GM23338 (cell line): ENCODE measurements at regions not wholly inside any gene's neighbourhood (a gene's known extent, or its start where the extent isn't known, plus 50 kb on each side); places are given as distances from the start of the nearest gene placed in this dataset.

Experiments used
- ATAC-seq: fragments of 200-7000 bp; cut with Tn5 transposase; 3 replicates; pipeline ENCODE4 v1.9.1; 2020
- DNase-seq: peaks from one replicate; pipeline ENCODE4 v3.0.0-alpha.2; 2015; ENCODE audit warnings: low spot score
- H2AFZ ChIP-seq: fragments of 200-600 bp; sonication (generic); 2 replicates; pipeline ENCODE4 v1.8.0; 2016; ENCODE audit warnings: antibody characterized with exemption, mild to moderate bottlenecking, moderate library complexity
- H3F3A ChIP-seq: fragments of 200-600 bp; sonication (generic); replicated peaks from 2 replicates; pipeline ENCODE4 v1.8.0; 2017; ENCODE audit warnings: antibody characterized with exemption, mixed run types, low read depth
- H3K27ac ChIP-seq: fragments of 200-600 bp; sonication (generic); 2 replicates; pipeline ENCODE4 v1.6.1; 2016; ENCODE audit warnings: low read depth
- H3K27me3 ChIP-seq: fragments of 200-600 bp; sonication (generic); 2 replicates; pipeline ENCODE4 v1.8.0; 2016; ENCODE audit warnings: mild to moderate bottlenecking, mixed run types, moderate library complexity; ENCODE audit not compliant: insufficient read depth
- H3K36me3 ChIP-seq: fragments of 200-600 bp; sonication (generic); 2 replicates; pipeline ENCODE4 v1.8.0; 2016; ENCODE audit warnings: mild to moderate bottlenecking; ENCODE audit not compliant: insufficient read depth
- H3K4me1 ChIP-seq: fragments of 200-600 bp; sonication (generic); 2 replicates; pipeline ENCODE4 v1.8.0; 2016; ENCODE audit warnings: mild to moderate bottlenecking, moderate library complexity; ENCODE audit not compliant: insufficient read depth
- H3K4me2 ChIP-seq: fragments of 200-600 bp; sonication (generic); 2 replicates; pipeline ENCODE4 v1.7.1; 2017; ENCODE audit warnings: mixed run types
- H3K4me3 ChIP-seq: fragments of 200-600 bp; sonication (generic); 2 replicates; pipeline ENCODE4 v1.6.1; 2016; ENCODE audit warnings: mixed run types
- H3K79me2 ChIP-seq: fragments of 200-600 bp; sonication (generic); replicated peaks from 2 replicates; pipeline ENCODE4 v1.8.0; 2017; ENCODE audit warnings: mild to moderate bottlenecking; ENCODE audit not compliant: insufficient read depth
- H3K9me2 ChIP-seq: fragments of 200-600 bp; sonication (generic); 2 replicates; pipeline ENCODE4 v1.8.0; 2017; ENCODE audit not compliant: insufficient read depth
- H4K20me1 ChIP-seq: fragments of 200-600 bp; sonication (generic); replicated peaks from 2 replicates; pipeline ENCODE4 v1.8.0; 2017; ENCODE audit warnings: mild to moderate bottlenecking; ENCODE audit not compliant: insufficient read depth
- H3K27ac Mint-ChIP-seq: 2 replicates; pipeline ENCODE4 v1.8.0; 2020; ENCODE audit warnings: inconsistent platforms, mild to moderate bottlenecking, moderate library complexity, mixed read lengths
- H3K27me3 Mint-ChIP-seq: 3 replicates; pipeline ENCODE4 v1.8.0; 2022; ENCODE audit warnings: low read depth, mild to moderate bottlenecking, moderate library complexity, mixed read lengths, inconsistent platforms; ENCODE audit not compliant: insufficient read depth, poor library complexity
- H3K36me3 Mint-ChIP-seq: 3 replicates; pipeline ENCODE4 v1.8.0; 2021; ENCODE audit warnings: low read depth, mild to moderate bottlenecking, inconsistent platforms, moderate library complexity, mixed read lengths
- H3K4me1 Mint-ChIP-seq: 3 replicates; pipeline ENCODE4 v1.8.0; 2020; ENCODE audit warnings: mild to moderate bottlenecking, inconsistent platforms, mixed read lengths
- H3K4me3 Mint-ChIP-seq: 3 replicates; pipeline ENCODE4 v1.8.0; 2021; ENCODE audit warnings: moderate library complexity, mild to moderate bottlenecking, inconsistent platforms, mixed read lengths
- H3K9me3 Mint-ChIP-seq: 3 replicates; pipeline ENCODE4 v1.8.0; 2020; ENCODE audit warnings: moderate library complexity, mild to moderate bottlenecking, inconsistent platforms, mixed read lengths
- CREB1 ChIP-seq: fragments of 250-450 bp; sonication (Bioruptor Pico); IDR thresholded peaks from 2 replicates; pipeline ENCODE4 v1.5.0; 2020; ENCODE audit warnings: low read depth, mild to moderate bottlenecking, moderate library complexity
- EZH2 ChIP-seq: fragments of 200-600 bp; sonication (generic); IDR thresholded peaks from one replicate; pipeline ENCODE4 v1.8.0; 2017; ENCODE audit warnings: antibody characterized with exemption, mild to moderate bottlenecking, low read depth; ENCODE audit not compliant: unreplicated experiment
- EZH2phosphoT487 ChIP-seq: fragments of 200-600 bp; sonication (generic); IDR thresholded peaks from one replicate; pipeline ENCODE4 v1.8.1; 2018; ENCODE audit warnings: antibody characterized with exemption; ENCODE audit not compliant: unreplicated experiment
- JUNB ChIP-seq: IDR thresholded peaks from one replicate; pipeline ENCODE4 v1.6.1; 2016; ENCODE audit warnings: antibody characterized with exemption; ENCODE audit not compliant: unreplicated experiment
- NANOG ChIP-seq: IDR thresholded peaks from 2 replicates; pipeline ENCODE4 v1.6.1; 2016; ENCODE audit warnings: antibody characterized with exemption, borderline replicate concordance
- POLR2AphosphoS5 ChIP-seq: IDR thresholded peaks from 2 replicates; pipeline ENCODE4 v1.6.1; 2016; ENCODE audit warnings: antibody characterized with exemption, low read depth
- STAT1 ChIP-seq: IDR thresholded peaks from one replicate; pipeline ENCODE4 v1.6.1; 2016; ENCODE audit warnings: antibody characterized with exemption; ENCODE audit not compliant: unreplicated experiment
- ZNF114 ChIP-seq: fragments of 250-450 bp; sonication (Bioruptor Pico); IDR thresholded peaks from 2 replicates; pipeline ENCODE4 v1.5.0; 2020; ENCODE audit warnings: mild to moderate bottlenecking, moderate library complexity
- ZNF331 ChIP-seq: fragments of 250-450 bp; sonication (Bioruptor Pico); IDR thresholded peaks from 2 replicates; pipeline ENCODE4 v1.5.0; 2020; ENCODE audit warnings: low read depth, mild to moderate bottlenecking, moderate library complexity
- TF ChIP-seq, protein P1 (sequence below): IDR thresholded peaks from 2 replicates; pipeline ENCODE4 v1.6.1; 2016; ENCODE audit warnings: antibody characterized with exemption
- TF ChIP-seq, protein P2 (sequence below): IDR thresholded peaks from one replicate; pipeline ENCODE4 v1.6.1; 2018; ENCODE audit warnings: antibody characterized with exemption; ENCODE audit not compliant: unreplicated experiment
- TF ChIP-seq, protein P3 (sequence below), 2 experiments: fragments of 200-600 bp in 1 of 2; sonication (generic) in 1 of 2; conservative IDR thresholded peaks; 2 replicates each; pipeline versions ENCODE4 v1.5.1 to v1.6.1; 2016 to 2017; ENCODE audit warnings: antibody characterized with exemption in 2 of 2, low read depth in 2 of 2, mild to moderate bottlenecking in 2 of 2, moderate library complexity in 1 of 2
- TF ChIP-seq, protein P4 (sequence below): fragments of 250-450 bp; sonication (Bioruptor Pico); IDR thresholded peaks from 2 replicates; pipeline ENCODE4 v1.5.0; 2020; ENCODE audit warnings: mild to moderate bottlenecking, moderate library complexity

DNA sequence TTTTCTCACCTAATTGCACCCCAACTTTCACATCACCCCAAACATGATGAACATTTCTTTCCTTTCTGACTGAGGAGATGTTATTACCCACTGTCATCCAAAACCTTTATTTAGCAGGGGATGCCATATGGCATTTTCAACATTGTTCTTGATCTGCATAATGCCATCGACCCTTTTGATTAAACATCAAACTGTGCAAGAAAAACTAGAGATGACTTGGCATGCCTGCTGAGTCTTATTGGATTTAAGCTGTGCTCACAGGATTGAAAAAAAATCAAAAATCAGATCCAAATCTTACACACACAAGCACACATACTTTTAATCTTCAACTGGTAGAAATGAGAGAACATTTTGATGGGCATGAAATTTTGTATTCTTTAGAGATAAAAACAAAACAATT is 536.0 kb downstream of the TMX3 start:
- no peaks in the 10 kb centered on the region for H4K20me1 ChIP-seq
- H3K4me1 Mint-ChIP-seq: peaks cover 10% of the 10 kb centered on the region
- H3K4me3 Mint-ChIP-seq: no peak overlapping the region
- H3K9me3 Mint-ChIP-seq: no peaks in the 10 kb centered on the region
- no peaks in the 10 kb centered on the region for H3K36me3 Mint-ChIP-seq
- no peaks in the 10 kb centered on the region for H3K36me3 ChIP-seq
- no peaks in the 10 kb centered on the region for H3F3A ChIP-seq
- no peaks in the 10 kb centered on the region for H3K9me2 ChIP-seq
- no peak overlapping the region for H3K27ac Mint-ChIP-seq
- no peak overlapping the region for H3K27ac ChIP-seq
- H3K4me2 ChIP-seq: no peak overlapping the region
- TF ChIP-seq, protein P1, sequence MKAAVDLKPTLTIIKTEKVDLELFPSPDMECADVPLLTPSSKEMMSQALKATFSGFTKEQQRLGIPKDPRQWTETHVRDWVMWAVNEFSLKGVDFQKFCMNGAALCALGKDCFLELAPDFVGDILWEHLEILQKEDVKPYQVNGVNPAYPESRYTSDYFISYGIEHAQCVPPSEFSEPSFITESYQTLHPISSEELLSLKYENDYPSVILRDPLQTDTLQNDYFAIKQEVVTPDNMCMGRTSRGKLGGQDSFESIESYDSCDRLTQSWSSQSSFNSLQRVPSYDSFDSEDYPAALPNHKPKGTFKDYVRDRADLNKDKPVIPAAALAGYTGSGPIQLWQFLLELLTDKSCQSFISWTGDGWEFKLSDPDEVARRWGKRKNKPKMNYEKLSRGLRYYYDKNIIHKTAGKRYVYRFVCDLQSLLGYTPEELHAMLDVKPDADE: no peak
- no peak for TF ChIP-seq EZH2phosphoT487
- no peak for TF ChIP-seq JUNB
- TF ChIP-seq, protein P2, sequence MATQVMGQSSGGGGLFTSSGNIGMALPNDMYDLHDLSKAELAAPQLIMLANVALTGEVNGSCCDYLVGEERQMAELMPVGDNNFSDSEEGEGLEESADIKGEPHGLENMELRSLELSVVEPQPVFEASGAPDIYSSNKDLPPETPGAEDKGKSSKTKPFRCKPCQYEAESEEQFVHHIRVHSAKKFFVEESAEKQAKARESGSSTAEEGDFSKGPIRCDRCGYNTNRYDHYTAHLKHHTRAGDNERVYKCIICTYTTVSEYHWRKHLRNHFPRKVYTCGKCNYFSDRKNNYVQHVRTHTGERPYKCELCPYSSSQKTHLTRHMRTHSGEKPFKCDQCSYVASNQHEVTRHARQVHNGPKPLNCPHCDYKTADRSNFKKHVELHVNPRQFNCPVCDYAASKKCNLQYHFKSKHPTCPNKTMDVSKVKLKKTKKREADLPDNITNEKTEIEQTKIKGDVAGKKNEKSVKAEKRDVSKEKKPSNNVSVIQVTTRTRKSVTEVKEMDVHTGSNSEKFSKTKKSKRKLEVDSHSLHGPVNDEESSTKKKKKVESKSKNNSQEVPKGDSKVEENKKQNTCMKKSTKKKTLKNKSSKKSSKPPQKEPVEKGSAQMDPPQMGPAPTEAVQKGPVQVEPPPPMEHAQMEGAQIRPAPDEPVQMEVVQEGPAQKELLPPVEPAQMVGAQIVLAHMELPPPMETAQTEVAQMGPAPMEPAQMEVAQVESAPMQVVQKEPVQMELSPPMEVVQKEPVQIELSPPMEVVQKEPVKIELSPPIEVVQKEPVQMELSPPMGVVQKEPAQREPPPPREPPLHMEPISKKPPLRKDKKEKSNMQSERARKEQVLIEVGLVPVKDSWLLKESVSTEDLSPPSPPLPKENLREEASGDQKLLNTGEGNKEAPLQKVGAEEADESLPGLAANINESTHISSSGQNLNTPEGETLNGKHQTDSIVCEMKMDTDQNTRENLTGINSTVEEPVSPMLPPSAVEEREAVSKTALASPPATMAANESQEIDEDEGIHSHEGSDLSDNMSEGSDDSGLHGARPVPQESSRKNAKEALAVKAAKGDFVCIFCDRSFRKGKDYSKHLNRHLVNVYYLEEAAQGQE: no peak
- no peak for TF ChIP-seq ZNF114
- no peak for TF ChIP-seq ZNF331 (CRISPR knock-in tag)
- TF ChIP-seq, protein P3, sequence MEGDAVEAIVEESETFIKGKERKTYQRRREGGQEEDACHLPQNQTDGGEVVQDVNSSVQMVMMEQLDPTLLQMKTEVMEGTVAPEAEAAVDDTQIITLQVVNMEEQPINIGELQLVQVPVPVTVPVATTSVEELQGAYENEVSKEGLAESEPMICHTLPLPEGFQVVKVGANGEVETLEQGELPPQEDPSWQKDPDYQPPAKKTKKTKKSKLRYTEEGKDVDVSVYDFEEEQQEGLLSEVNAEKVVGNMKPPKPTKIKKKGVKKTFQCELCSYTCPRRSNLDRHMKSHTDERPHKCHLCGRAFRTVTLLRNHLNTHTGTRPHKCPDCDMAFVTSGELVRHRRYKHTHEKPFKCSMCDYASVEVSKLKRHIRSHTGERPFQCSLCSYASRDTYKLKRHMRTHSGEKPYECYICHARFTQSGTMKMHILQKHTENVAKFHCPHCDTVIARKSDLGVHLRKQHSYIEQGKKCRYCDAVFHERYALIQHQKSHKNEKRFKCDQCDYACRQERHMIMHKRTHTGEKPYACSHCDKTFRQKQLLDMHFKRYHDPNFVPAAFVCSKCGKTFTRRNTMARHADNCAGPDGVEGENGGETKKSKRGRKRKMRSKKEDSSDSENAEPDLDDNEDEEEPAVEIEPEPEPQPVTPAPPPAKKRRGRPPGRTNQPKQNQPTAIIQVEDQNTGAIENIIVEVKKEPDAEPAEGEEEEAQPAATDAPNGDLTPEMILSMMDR (conservative IDR thresholded peaks at IDR 0.05; ENCODE audit: low read depth in 2 of 2): no peak
- TF ChIP-seq, protein P4, sequence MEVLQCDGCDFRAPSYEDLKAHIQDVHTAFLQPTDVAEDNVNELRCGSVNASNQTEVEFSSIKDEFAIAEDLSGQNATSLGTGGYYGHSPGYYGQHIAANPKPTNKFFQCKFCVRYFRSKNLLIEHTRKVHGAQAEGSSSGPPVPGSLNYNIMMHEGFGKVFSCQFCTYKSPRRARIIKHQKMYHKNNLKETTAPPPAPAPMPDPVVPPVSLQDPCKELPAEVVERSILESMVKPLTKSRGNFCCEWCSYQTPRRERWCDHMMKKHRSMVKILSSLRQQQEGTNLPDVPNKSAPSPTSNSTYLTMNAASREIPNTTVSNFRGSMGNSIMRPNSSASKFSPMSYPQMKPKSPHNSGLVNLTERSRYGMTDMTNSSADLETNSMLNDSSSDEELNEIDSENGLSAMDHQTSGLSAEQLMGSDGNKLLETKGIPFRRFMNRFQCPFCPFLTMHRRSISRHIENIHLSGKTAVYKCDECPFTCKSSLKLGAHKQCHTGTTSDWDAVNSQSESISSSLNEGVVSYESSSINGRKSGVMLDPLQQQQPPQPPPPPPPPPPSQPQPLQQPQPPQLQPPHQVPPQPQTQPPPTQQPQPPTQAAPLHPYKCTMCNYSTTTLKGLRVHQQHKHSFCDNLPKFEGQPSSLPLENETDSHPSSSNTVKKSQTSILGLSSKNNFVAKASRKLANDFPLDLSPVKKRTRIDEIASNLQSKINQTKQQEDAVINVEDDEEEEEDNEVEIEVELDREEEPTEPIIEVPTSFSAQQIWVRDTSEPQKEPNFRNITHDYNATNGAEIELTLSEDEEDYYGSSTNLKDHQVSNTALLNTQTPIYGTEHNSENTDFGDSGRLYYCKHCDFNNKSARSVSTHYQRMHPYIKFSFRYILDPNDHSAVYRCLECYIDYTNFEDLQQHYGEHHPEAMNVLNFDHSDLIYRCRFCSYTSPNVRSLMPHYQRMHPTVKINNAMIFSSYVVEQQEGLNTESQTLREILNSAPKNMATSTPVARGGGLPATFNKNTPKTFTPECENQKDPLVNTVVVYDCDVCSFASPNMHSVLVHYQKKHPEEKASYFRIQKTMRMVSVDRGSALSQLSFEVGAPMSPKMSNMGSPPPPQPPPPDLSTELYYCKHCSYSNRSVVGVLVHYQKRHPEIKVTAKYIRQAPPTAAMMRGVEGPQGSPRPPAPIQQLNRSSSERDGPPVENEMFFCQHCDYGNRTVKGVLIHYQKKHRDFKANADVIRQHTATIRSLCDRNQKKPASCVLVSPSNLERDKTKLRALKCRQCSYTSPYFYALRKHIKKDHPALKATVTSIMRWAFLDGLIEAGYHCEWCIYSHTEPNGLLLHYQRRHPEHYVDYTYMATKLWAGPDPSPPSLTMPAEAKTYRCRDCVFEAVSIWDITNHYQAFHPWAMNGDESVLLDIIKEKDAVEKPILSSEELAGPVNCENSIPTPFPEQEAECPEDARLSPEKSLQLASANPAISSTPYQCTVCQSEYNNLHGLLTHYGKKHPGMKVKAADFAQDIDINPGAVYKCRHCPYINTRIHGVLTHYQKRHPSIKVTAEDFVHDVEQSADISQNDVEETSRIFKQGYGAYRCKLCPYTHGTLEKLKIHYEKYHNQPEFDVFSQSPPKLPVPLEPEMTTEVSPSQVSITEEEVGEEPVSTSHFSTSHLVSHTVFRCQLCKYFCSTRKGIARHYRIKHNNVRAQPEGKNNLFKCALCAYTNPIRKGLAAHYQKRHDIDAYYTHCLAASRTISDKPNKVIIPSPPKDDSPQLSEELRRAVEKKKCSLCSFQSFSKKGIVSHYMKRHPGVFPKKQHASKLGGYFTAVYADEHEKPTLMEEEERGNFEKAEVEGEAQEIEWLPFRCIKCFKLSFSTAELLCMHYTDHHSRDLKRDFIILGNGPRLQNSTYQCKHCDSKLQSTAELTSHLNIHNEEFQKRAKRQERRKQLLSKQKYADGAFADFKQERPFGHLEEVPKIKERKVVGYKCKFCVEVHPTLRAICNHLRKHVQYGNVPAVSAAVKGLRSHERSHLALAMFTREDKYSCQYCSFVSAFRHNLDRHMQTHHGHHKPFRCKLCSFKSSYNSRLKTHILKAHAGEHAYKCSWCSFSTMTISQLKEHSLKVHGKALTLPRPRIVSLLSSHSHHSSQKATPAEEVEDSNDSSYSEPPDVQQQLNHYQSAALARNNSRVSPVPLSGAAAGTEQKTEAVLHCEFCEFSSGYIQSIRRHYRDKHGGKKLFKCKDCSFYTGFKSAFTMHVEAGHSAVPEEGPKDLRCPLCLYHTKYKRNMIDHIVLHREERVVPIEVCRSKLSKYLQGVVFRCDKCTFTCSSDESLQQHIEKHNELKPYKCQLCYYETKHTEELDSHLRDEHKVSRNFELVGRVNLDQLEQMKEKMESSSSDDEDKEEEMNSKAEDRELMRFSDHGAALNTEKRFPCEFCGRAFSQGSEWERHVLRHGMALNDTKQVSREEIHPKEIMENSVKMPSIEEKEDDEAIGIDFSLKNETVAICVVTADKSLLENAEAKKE (CRISPR knock-in tag): no peak
- no peak for TF ChIP-seq POLR2AphosphoS5
- TF ChIP-seq CREB1 (CRISPR knock-in tag): no peak
- TF ChIP-seq STAT1: no peak
- no peak for TF ChIP-seq EZH2
- no peak for TF ChIP-seq NANOG
- no peaks in the 10 kb centered on the region for H3K79me2 ChIP-seq
- H2AFZ ChIP-seq: no peak overlapping the region
- DNase-seq (no peak), ATAC-seq (no peak)
- H3K4me1 ChIP-seq: no peaks in the 10 kb centered on the region
- no peak overlapping the region for H3K4me3 ChIP-seq
- peaks cover 2% of the 10 kb centered on the region for H3K27me3 Mint-ChIP-seq
- H3K27me3 ChIP-seq: no peaks in the 10 kb centered on the region
